GM12892 (cell line): ENCODE measurements at regions not wholly inside any gene's neighbourhood (a gene's known extent, or its start where the extent isn't known, plus 50 kb on each side); places are given as distances from the start of the nearest gene placed in this dataset.

Experiments
- POLR2A ChIP-seq: IDR thresholded peaks from 2 replicates; pipeline ENCODE4 v1.6.1; 2011; ENCODE audit warnings: low read depth, low read length, control low read depth
- POLR2AphosphoS5 ChIP-seq: IDR thresholded peaks from 2 replicates; pipeline ENCODE4 v1.6.1; 2011; ENCODE audit warnings: low read depth, low read length, control low read depth

DNA sequence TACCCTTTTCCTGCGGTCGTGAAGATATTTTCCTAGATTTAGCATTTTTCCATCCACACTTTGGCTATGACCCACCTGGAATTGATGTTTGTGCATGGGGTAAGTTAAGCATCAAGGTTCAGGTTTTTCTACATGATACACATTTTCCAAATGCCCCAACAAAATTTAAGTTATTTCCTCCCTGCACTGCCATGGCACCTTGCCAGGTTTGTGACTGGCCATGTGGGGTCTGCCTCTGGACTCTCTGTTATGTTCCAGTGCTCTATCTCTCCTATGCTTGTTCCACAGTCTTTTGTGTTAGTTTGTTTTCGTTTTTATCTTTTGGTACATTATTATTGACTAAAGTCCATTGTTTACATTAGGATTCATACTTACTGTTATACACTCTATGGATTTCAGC, 934.3 kb downstream of the TBC1D22A start:
- TF ChIP-seq POLR2A (no peak), POLR2AphosphoS5 (no peak)
